Trophoblast cell (in vitro differentiated cells and primary cell): ENCODE measurements at regions not wholly inside any gene's neighbourhood (a gene's known extent, or its start where the extent isn't known, plus 50 kb on each side); places are given as distances from the start of the nearest gene placed in this dataset.

Experiments
- DNase-seq, 2 donors: peaks; one replicate each; pipeline ENCODE4 v3.0.0-alpha.2; 2016
- H2AFZ ChIP-seq: 2 replicates; pipeline ENCODE4 v1.6.1; 2013; ENCODE audit warnings: low read length, moderate library complexity, mild to moderate bottlenecking; ENCODE audit not compliant: insufficient read depth, poor library complexity
- H2AK5ac ChIP-seq: 2 replicates; pipeline ENCODE4 v1.6.1; 2013; ENCODE audit warnings: mild to moderate bottlenecking, low read length
- H2BK120ac ChIP-seq: 2 replicates; pipeline ENCODE4 v1.6.1; 2013; ENCODE audit warnings: low read length, mild to moderate bottlenecking, moderate library complexity; ENCODE audit not compliant: insufficient read depth, poor library complexity
- H2BK12ac ChIP-seq: 2 replicates; pipeline ENCODE4 v1.6.1; 2013; ENCODE audit warnings: mild to moderate bottlenecking, low read length, moderate library complexity
- H2BK5ac ChIP-seq: 2 replicates; pipeline ENCODE4 v1.6.1; 2013; ENCODE audit warnings: low read length, low read depth, moderate library complexity, mild to moderate bottlenecking; ENCODE audit not compliant: poor library complexity
- H3K14ac ChIP-seq: 2 replicates; pipeline ENCODE4 v1.6.1; 2013; ENCODE audit warnings: mild to moderate bottlenecking, low read length
- H3K18ac ChIP-seq: 2 replicates; pipeline ENCODE4 v1.6.1; 2013; ENCODE audit warnings: mild to moderate bottlenecking, low read length
- H3K23ac ChIP-seq: 2 replicates; pipeline ENCODE4 v1.6.1; 2013; ENCODE audit warnings: low read length
- H3K27ac ChIP-seq: 2 replicates; pipeline ENCODE4 v1.5.1; 2013; ENCODE audit warnings: low read depth, mild to moderate bottlenecking, inconsistent platforms, low read length, moderate library complexity
- H3K27me3 ChIP-seq: 2 replicates; pipeline ENCODE4 v1.6.1; 2013; ENCODE audit warnings: inconsistent platforms, mild to moderate bottlenecking, low read length, moderate library complexity; ENCODE audit not compliant: insufficient read depth
- H3K36me3 ChIP-seq, 2 experiments: 1 replicate in 1 of 2; 2 replicates in 1 of 2; pipeline ENCODE4 v1.6.1; 2013; ENCODE audit warnings: low read length in 2 of 2, mild to moderate bottlenecking in 2 of 2, moderate library complexity in 1 of 2; ENCODE audit not compliant: insufficient read depth in 2 of 2, control insufficient read depth in 1 of 2
- H3K4ac ChIP-seq: 2 replicates; pipeline ENCODE4 v1.6.1; 2013; ENCODE audit warnings: low read depth, mild to moderate bottlenecking, low read length, moderate library complexity
- H3K4me1 ChIP-seq, 2 experiments: 1 replicate in 1 of 2; 2 replicates in 1 of 2; pipeline ENCODE4 v1.6.1; 2013; ENCODE audit warnings: low read length in 2 of 2, mild to moderate bottlenecking in 2 of 2, moderate library complexity in 1 of 2; ENCODE audit not compliant: insufficient read depth in 2 of 2, control insufficient read depth in 1 of 2
- H3K4me2 ChIP-seq: 2 replicates; pipeline ENCODE4 v1.6.1; 2013; ENCODE audit warnings: inconsistent platforms, mild to moderate bottlenecking, low read length, moderate library complexity
- H3K4me3 ChIP-seq: 2 replicates; pipeline ENCODE4 v1.5.1; 2013; ENCODE audit warnings: mild to moderate bottlenecking, low read depth, low read length, inconsistent platforms
- H3K79me1 ChIP-seq: one replicate; pipeline ENCODE4 v1.6.1; 2013; ENCODE audit warnings: low read length
- H3K79me2 ChIP-seq: 2 replicates; pipeline ENCODE4 v1.6.1; 2013; ENCODE audit warnings: low read length, mild to moderate bottlenecking; ENCODE audit not compliant: control insufficient read depth, insufficient read depth, poor library complexity
- H3K9ac ChIP-seq: 2 replicates; pipeline ENCODE4 v1.6.1; 2013; ENCODE audit warnings: mild to moderate bottlenecking, low read length
- H3K9me3 ChIP-seq: 2 replicates; pipeline ENCODE4 v1.6.1; 2013; ENCODE audit warnings: low read depth, mild to moderate bottlenecking, control low read depth, inconsistent platforms, low read length; ENCODE audit not compliant: insufficient read depth
- H4K12ac ChIP-seq: 2 replicates; pipeline ENCODE4 v1.6.1; 2013; ENCODE audit warnings: low read depth, mild to moderate bottlenecking, low read length, moderate library complexity
- H4K8ac ChIP-seq: 2 replicates; pipeline ENCODE4 v1.6.1; 2013; ENCODE audit warnings: low read depth, mild to moderate bottlenecking, low read length, moderate library complexity
- H4K91ac ChIP-seq: one replicate; pipeline ENCODE4 v1.6.1; 2013; ENCODE audit warnings: low read depth, mild to moderate bottlenecking, low read length, moderate library complexity
- WGBS: extraction: QIAGEN DNeasy Blood & Tissue Kit; methylation state at CpG from one replicate; pipeline ENCODE4 v1.1.7; 2013; ENCODE audit warnings: missing lambda C conversion rate; ENCODE audit not compliant: insufficient read length, insufficient coverage; ENCODE audit errors: extremely low coverage; 5-methylcytosine and 5-hydroxymethylcytosine counted together

DNA sequence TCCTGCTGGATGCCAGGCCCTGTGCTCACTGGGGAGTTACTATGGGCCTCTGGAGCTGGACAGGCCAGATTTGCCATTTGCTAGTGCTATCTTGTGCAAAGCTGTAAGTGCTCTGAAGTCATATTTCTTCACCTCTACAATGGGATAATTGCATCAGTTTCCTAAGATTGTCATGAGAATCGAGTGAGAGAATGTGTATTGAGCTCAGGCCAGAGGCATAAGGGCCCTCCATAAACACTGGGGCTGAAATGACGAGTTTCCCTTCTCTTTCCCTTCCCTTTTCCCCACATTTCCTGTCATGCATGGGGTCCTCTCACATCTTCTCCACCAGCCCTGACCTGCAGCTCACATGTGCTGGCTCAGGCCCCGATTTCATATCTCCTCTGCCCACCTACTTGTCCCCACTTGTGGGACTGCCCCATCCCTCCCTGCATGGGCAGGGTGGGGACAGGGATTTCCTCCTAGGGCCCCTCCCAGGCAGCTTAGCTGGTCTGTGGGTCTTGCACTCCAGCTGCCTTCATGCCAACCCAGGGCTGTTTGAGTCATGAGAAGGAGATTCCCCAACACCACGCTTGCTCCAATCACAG, 358.8 kb downstream of the MID1IP1 start:
- Histone ChIP-seq H2BK5ac (no peak overlapping the region), H3K36me3 (no peaks in the 10 kb centered on the region), H4K12ac (no peak overlapping the region), H4K91ac (no peak overlapping the region), H2BK12ac (no peak overlapping the region), H3K79me1 (no peaks in the 10 kb centered on the region), H3K4me2 (no peak overlapping the region), H2BK120ac (no peak overlapping the region), H3K4ac (no peak overlapping the region), H3K18ac (no peak overlapping the region), H3K27ac (no peak overlapping the region), H3K9ac (no peak overlapping the region), H4K8ac (no peak overlapping the region), H2AK5ac (no peak overlapping the region), H3K27me3 (peaks cover 7% of the 10 kb centered on the region), H3K14ac (no peak overlapping the region), H2AFZ (no peak overlapping the region), H3K79me2 (no peaks in the 10 kb centered on the region), H3K4me1 (peaks cover 0 to 2% of the 10 kb centered on the region in 2 experiments), H3K4me3 (no peak overlapping the region), H3K9me3 (no peaks in the 10 kb centered on the region), H3K23ac (no peak overlapping the region)
- WGBS: no CpG with 5 or more reads among the region's 4 CpGs
- DNase-seq: no peak

GRCh38 chrX:39161611-39162255, 360.5 kb downstream of the MID1IP1 start:
- no peak overlapping the region for H3K9ac ChIP-seq
- no peak overlapping the region for H2BK12ac ChIP-seq

GRCh38 chrX:39162322-39162735, 361.1 kb downstream of the MID1IP1 start:
- Histone ChIP-seq H3K4ac (no peak overlapping the region), H4K91ac (no peak overlapping the region), H2BK5ac (no peak overlapping the region), H3K23ac (no peak overlapping the region), H3K27ac (no peak overlapping the region), H3K79me2 (no peaks in the 10 kb centered on the region), H3K36me3 (no peaks in the 10 kb centered on the region), H2AK5ac (no peak overlapping the region), H3K14ac (no peak overlapping the region), H2BK120ac (no peak overlapping the region), H3K27me3 (peaks cover 7% of the 10 kb centered on the region), H3K9ac (no peak overlapping the region), H3K79me1 (no peaks in the 10 kb centered on the region), H4K12ac (no peak overlapping the region), H2BK12ac (no peak overlapping the region), H3K4me3 (no peak overlapping the region), H3K18ac (no peak overlapping the region), H3K4me2 (no peak overlapping the region), H3K4me1 (no peaks in the 10 kb centered on the region), H4K8ac (no peak overlapping the region), H3K9me3 (no peaks in the 10 kb centered on the region), H2AFZ (no peak overlapping the region)
- WGBS: no CpG with 5 or more reads among the region's 29 CpGs
- DNase-seq: peak in 1 of 2 donors; percentile 21

More at GRCh38 chrX:39161611-39162255, 360.5 kb downstream of the MID1IP1 start:
- H3K27ac ChIP-seq: no peak overlapping the region
- no peak overlapping the region for H2AK5ac ChIP-seq
- no peak overlapping the region for H3K4me2 ChIP-seq
- no peak overlapping the region for H2BK5ac ChIP-seq
- no peak overlapping the region for H2AFZ ChIP-seq
- peaks cover 0 to 2% of the 10 kb centered on the region in 2 experiments for H3K4me1 ChIP-seq
- no peak for DNase-seq
- no peak overlapping the region for H3K4me3 ChIP-seq
- H3K4ac ChIP-seq: no peak overlapping the region
- no peak overlapping the region for H3K23ac ChIP-seq
- H3K79me2 ChIP-seq: no peaks in the 10 kb centered on the region
- no peak overlapping the region for H4K12ac ChIP-seq
- no peaks in the 10 kb centered on the region for H3K9me3 ChIP-seq
- H4K8ac ChIP-seq: no peak overlapping the region
- no CpG with 5 or more reads among the region's 3 CpGs for WGBS
- no peak overlapping the region for H3K18ac ChIP-seq
- H3K14ac ChIP-seq: no peak overlapping the region
- no peaks in the 10 kb centered on the region for H3K79me1 ChIP-seq
- peaks cover 7% of the 10 kb centered on the region for H3K27me3 ChIP-seq
- no peaks in the 10 kb centered on the region for H3K36me3 ChIP-seq
- H4K91ac ChIP-seq: no peak overlapping the region
- H2BK120ac ChIP-seq: no peak overlapping the region

DNA sequence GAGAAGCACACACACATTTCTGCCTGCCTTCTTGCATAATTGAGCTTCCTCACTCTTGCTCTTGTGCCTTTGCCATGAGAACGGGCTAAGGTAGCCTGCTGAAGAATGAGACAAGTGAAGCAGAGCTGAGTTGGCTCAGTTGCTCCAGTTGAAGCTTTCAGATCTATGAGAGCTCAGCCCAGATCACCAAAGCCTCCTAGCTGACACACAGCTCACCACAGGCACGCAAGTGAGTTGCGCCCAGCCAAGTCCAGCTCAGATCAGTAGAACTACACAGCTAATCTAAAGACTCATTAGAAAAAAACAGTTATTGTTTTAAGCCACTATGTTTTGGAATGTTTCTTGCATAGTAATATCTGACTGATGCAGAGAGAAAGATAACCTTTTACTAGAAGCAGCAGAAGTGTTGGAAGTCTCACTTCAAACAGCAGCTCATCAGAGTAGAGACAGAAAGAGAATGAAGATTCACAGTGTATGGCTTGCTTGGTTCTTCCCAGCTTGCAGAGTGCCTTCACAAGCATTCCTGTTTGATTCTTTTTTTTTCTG, 362.4 kb downstream of the MID1IP1 start:
- Histone ChIP-seq H3K9ac (no peak overlapping the region), H2BK5ac (no peak overlapping the region), H3K14ac (no peak overlapping the region), H3K27ac (no peak overlapping the region), H4K8ac (no peak overlapping the region), H3K79me2 (no peaks in the 10 kb centered on the region), H2BK120ac (no peak overlapping the region), H3K4me2 (no peak overlapping the region), H3K27me3 (peaks cover 7% of the 10 kb centered on the region), H3K36me3 (no peaks in the 10 kb centered on the region), H2AFZ (no peak overlapping the region), H3K4ac (no peak overlapping the region), H2BK12ac (no peak overlapping the region), H2AK5ac (no peak overlapping the region), H3K4me1 (no peaks in the 10 kb centered on the region), H4K12ac (no peak overlapping the region), H3K9me3 (no peaks in the 10 kb centered on the region), H4K91ac (no peak overlapping the region), H3K18ac (no peak overlapping the region), H3K79me1 (no peaks in the 10 kb centered on the region), H3K23ac (no peak overlapping the region), H3K4me3 (no peak overlapping the region)
- no peak for DNase-seq
- no CpG with 5 or more reads among the region's 3 CpGs for WGBS
